ENCODE measurements at regions not wholly inside any gene's neighbourhood (a gene's known extent, or its start where the extent isn't known, plus 50 kb on each side); places are given as distances from the start of the nearest gene placed in this dataset.

DNA sequence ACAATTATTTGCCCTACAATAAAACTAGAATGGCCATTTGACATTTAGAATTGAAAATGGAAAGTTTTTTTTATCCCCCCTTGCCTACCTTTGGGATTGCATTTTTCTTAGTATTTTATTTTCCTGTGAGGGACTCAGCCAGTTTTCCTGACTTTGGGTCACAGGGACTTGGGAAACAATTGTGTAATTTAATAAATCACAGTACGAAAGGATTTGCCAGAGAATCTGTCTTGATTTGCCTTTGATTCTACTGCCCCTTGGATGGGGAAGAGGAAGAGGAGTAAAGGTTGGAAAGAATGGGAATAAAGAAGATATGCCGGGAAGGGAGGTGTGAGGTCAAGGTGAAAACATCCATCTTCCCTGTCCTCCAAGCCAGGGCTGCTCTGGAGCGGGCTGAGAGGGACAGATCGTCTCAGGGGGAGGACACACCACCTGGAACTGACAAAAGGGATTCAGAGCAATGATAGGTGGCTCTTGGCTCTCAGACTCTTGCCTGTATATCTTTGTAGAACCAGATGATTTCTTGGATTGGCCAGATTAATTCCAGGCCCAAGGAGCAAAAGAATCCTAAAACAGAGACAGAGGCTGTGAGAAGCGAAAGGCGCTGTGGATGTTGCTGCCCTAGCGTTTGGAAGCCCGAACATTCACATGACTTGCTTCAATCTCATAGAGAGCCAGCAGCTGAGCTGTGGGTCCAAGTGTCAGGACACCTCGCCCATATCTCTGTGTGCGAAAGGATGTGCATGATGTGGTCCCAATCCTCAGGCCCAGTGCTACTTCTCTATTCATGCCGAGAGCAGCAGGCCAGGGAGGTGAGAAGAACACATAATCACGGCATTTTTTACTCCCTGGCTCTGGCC lies 50.3 kb upstream of the ZEB1 start:
- TF ChIP-seq CTCF (IDR thresholded peaks at IDR 0.05), result no peak

All from LNCAP (cell line).